ENCODE measurements at regions not wholly inside any gene's neighbourhood (a gene's known extent, or its start where the extent isn't known, plus 50 kb on each side); places are given as distances from the start of the nearest gene placed in this dataset.

- Histone ChIP-seq H3K4me1 (no peaks in the 10 kb centered on the region), H3K27ac (no peak overlapping the region), H3K9me3 (no peaks in the 10 kb centered on the region), H3K4me3 (no peak overlapping the region), H3K27me3 (no peaks in the 10 kb centered on the region), H3K36me3 (no peaks in the 10 kb centered on the region)
- TF ChIP-seq POLR2AphosphoS5 (IDR thresholded peaks at IDR 0.05) (no peak), CTCF (IDR thresholded peaks at IDR 0.05) (no peak), EP300 (IDR thresholded peaks at IDR 0.05) (no peak), POLR2A (IDR thresholded peaks at IDR 0.05) (no peak)
- 33 to 36% methylated on average over 3 of the region's 3 CpGs for WGBS, 2 donors
- no peak for DNase-seq
- ATAC-seq (ENCODE audit: low FRiP score in 2 of 2), result no peak
Observed at GRCh38 chr2:82411071-82411470, 2048.0 kb downstream of the SUCLG1 start.

- Histone ChIP-seq H3K36me3 (no peaks in the 10 kb centered on the region), H3K4me1 (no peaks in the 10 kb centered on the region), H3K9me3 (no peaks in the 10 kb centered on the region), H3K4me3 (no peak overlapping the region), H3K27ac (no peak overlapping the region), H3K27me3 (no peaks in the 10 kb centered on the region)
- no peak for ATAC-seq (ENCODE audit: low FRiP score in 2 of 2)
- TF ChIP-seq CTCF (IDR thresholded peaks at IDR 0.05) (no peak), POLR2A (IDR thresholded peaks at IDR 0.05) (no peak), EP300 (IDR thresholded peaks at IDR 0.05) (no peak), POLR2AphosphoS5 (IDR thresholded peaks at IDR 0.05) (no peak)
- no peak for DNase-seq
- WGBS, 2 donors, result 79 to 81% methylated on average over 10 of the region's 10 CpGs
Observed at GRCh38 chr2:82395531-82395930, 2063.5 kb downstream of the SUCLG1 start.

- no peak overlapping the region for H3K4me3 ChIP-seq
- TF ChIP-seq POLR2A (IDR thresholded peaks at IDR 0.05), result no peak
- DNase-seq (no peak), ATAC-seq (ENCODE audit: low FRiP score in 2 of 2) (no peak)
- no peaks in the 10 kb centered on the region for H3K36me3 ChIP-seq
- no peaks in the 10 kb centered on the region for H3K9me3 ChIP-seq
- no peaks in the 10 kb centered on the region for H3K4me1 ChIP-seq
- no peak overlapping the region for H3K27ac ChIP-seq
- H3K27me3 ChIP-seq, result no peaks in the 10 kb centered on the region
- WGBS, 2 donors, result 85 to 92% methylated on average over 9 of the region's 9 CpGs
Observed at GRCh38 chr2:82391386-82391785, 2067.7 kb downstream of the SUCLG1 start.

GRCh38 chr2:82355622-82356021, 2051.1 kb upstream of the LRRTM1 start:
- H3K27ac ChIP-seq, result no peak overlapping the region
- H3K36me3 ChIP-seq, result no peaks in the 10 kb centered on the region
- no peak overlapping the region for H3K4me3 ChIP-seq
- DNase-seq (no peak), ATAC-seq (ENCODE audit: low FRiP score in 2 of 2) (no peak)
- no peaks in the 10 kb centered on the region for H3K4me1 ChIP-seq
- no peaks in the 10 kb centered on the region for H3K9me3 ChIP-seq
- H3K27me3 ChIP-seq, result no peaks in the 10 kb centered on the region
- TF ChIP-seq POLR2AphosphoS5 (IDR thresholded peaks at IDR 0.05), result no peak
- no peak for TF ChIP-seq POLR2A (IDR thresholded peaks at IDR 0.05)
- no peak for TF ChIP-seq CTCF (IDR thresholded peaks at IDR 0.05)
- TF ChIP-seq EP300 (IDR thresholded peaks at IDR 0.05), result no peak

- DNase-seq, result no peak
- TF ChIP-seq EP300 (IDR thresholded peaks at IDR 0.05) (no peak), POLR2A (IDR thresholded peaks at IDR 0.05) (no peak), CTCF (IDR thresholded peaks at IDR 0.05) (no peak), POLR2AphosphoS5 (IDR thresholded peaks at IDR 0.05) (no peak)
- no peaks in the 10 kb centered on the region for H3K4me1 ChIP-seq
- no peaks in the 10 kb centered on the region for H3K9me3 ChIP-seq
- no peaks in the 10 kb centered on the region for H3K36me3 ChIP-seq
- no peak for ATAC-seq (ENCODE audit: low FRiP score in 2 of 2)
- H3K4me3 ChIP-seq, result no peak overlapping the region
- 74 to 78% methylated on average over 1 of the region's 1 CpG for WGBS, 2 donors
- H3K27me3 ChIP-seq, result no peaks in the 10 kb centered on the region
- no peak overlapping the region for H3K27ac ChIP-seq
Observed at GRCh38 chr2:82345910-82346309, 2041.4 kb upstream of the LRRTM1 start.

All from upper lobe of left lung (tissue), 6 donors.